HG02884 (cell line): ENCODE measurements at regions not wholly inside any gene's neighbourhood (a gene's known extent, or its start where the extent isn't known, plus 50 kb on each side); places are given as distances from the start of the nearest gene placed in this dataset.
"Not testable (repeated sequence)": the region's sequence is repeated elsewhere in the genome, so short reads cannot be mapped to it uniquely, and the experiment has no call there.

Experiments used
- ATAC-seq: cut with Tn5 transposase; IDR thresholded peaks from one replicate; pipeline ENCODE4 v1.9.1; 2021; ENCODE audit warnings: mild to moderate bottlenecking, moderate library complexity; ENCODE audit not compliant: unreplicated experiment

GRCh38 chr11:96588793-96589192 is 199.0 kb downstream of the JRKL start:
- ATAC-seq, result not testable (repeated sequence)

- no peak for ATAC-seq
Measured at GRCh38 chr11:96595011-96595410, 205.2 kb downstream of the JRKL start.

- no peak for ATAC-seq
Measured at GRCh38 chr11:96607864-96608558, 218.2 kb downstream of the JRKL start.

GRCh38 chr11:96614101-96614500 is 224.3 kb downstream of the JRKL start:
- ATAC-seq, result no peak

GRCh38 chr11:96614846-96615245 is 225.0 kb downstream of the JRKL start:
- no peak for ATAC-seq

- ATAC-seq, result no peak
Measured at GRCh38 chr11:96620464-96621044, 230.7 kb downstream of the JRKL start.

- ATAC-seq, result no peak
Measured at GRCh38 chr11:96621161-96621560, 231.3 kb downstream of the JRKL start.

- ATAC-seq, result no peak
Measured at GRCh38 chr11:96622026-96622634, 232.3 kb downstream of the JRKL start.

- no peak for ATAC-seq
Measured at GRCh38 chr11:96624126-96624525, 234.3 kb downstream of the JRKL start.

GRCh38 chr11:96627376-96627775 is 237.6 kb downstream of the JRKL start:
- no peak for ATAC-seq

GRCh38 chr11:96635655-96636054 is 245.8 kb downstream of the JRKL start:
- ATAC-seq, result no peak

GRCh38 chr11:96641261-96641660 is 251.4 kb downstream of the JRKL start:
- no peak for ATAC-seq

- ATAC-seq, result no peak
Measured at GRCh38 chr11:96642583-96642982, 252.8 kb downstream of the JRKL start.

GRCh38 chr11:96643173-96643572 is 253.4 kb downstream of the JRKL start:
- ATAC-seq, result no peak

- no peak for ATAC-seq
Measured at GRCh38 chr11:96647621-96648020, 257.8 kb downstream of the JRKL start.

GRCh38 chr11:96648991-96649390 is 259.2 kb downstream of the JRKL start:
- ATAC-seq, result no peak

- ATAC-seq, result no peak
Measured at GRCh38 chr11:96652516-96652915, 262.7 kb downstream of the JRKL start.

GRCh38 chr11:96655474-96655873 is 265.7 kb downstream of the JRKL start:
- no peak for ATAC-seq

GRCh38 chr11:96658436-96658835 is 268.6 kb downstream of the JRKL start:
- no peak for ATAC-seq

GRCh38 chr11:96664110-96664509 is 274.3 kb downstream of the JRKL start:
- ATAC-seq, result no peak

GRCh38 chr11:96680211-96681018 is 290.6 kb downstream of the JRKL start:
- no peak for ATAC-seq
